Caco-2 (cell line): ENCODE measurements at regions not wholly inside any gene's neighbourhood (a gene's known extent, or its start where the extent isn't known, plus 50 kb on each side); places are given as distances from the start of the nearest gene placed in this dataset.

Source experiments
- BruUV-seq: library from RNA; stranded (reverse); fragments of 400-500 nt; replicated peaks from 2 replicates; lab custom pipeline; 2021; lab: Mats Ljungman, UMichigan
- CTCF ChIA-PET: fragments of 300-600 bp; sonication (Branson Sonifier 250); formaldehyde crosslinking; loops from one replicate; lab custom pipeline; 2022; ENCODE audit warnings: antibody characterized with exemption; lab: Charles Lee
- POLR2A ChIA-PET: fragments of 300-600 bp; sonication (Branson Sonifier 250); formaldehyde crosslinking; loops from one replicate; lab custom pipeline; 2022; ENCODE audit warnings: antibody characterized with exemption; lab: Charles Lee
- DNase-seq, 2 experiments: peaks; one replicate each; pipeline versions ENCODE4 v3.0.0 to v3.0.0-alpha.2; 2020 to 2022
- H3K27me3 ChIP-seq: replicated peaks from 2 replicates; pipeline ENCODE4 v1.6.0; 2011; ENCODE audit warnings: low read length; ENCODE audit not compliant: control insufficient read depth, insufficient read depth
- H3K36me3 ChIP-seq: 2 replicates; pipeline ENCODE4 v1.5.1; 2011; ENCODE audit warnings: low read length; ENCODE audit not compliant: control insufficient read depth, insufficient read depth
- H3K4me1 ChIP-seq: fragments of 250-450 bp; sonication (Bioruptor Pico); 2 replicates; pipeline ENCODE4 v1.5.1; 2020; ENCODE audit warnings: mild to moderate bottlenecking
- H3K4me3 ChIP-seq: 2 replicates; pipeline ENCODE4 v1.5.1; 2011; ENCODE audit warnings: low read depth, mild to moderate bottlenecking, control low read depth, low read length
- H3K9me3 ChIP-seq: fragments of 250-450 bp; sonication (Bioruptor Pico); 2 replicates; pipeline ENCODE4 v1.5.1; 2020; ENCODE audit warnings: mild to moderate bottlenecking, moderate library complexity
- H3K27ac Mint-ChIP-seq: one replicate; pipeline ENCODE4 v1.8.0; 2022; ENCODE audit warnings: mixed read lengths; ENCODE audit not compliant: unreplicated experiment
- H3K27me3 Mint-ChIP-seq: one replicate; pipeline ENCODE4 v1.8.0; 2022; ENCODE audit warnings: mixed read lengths; ENCODE audit not compliant: insufficient read depth, unreplicated experiment
- H3K36me3 Mint-ChIP-seq: one replicate; pipeline ENCODE4 v1.8.0; 2022; ENCODE audit warnings: mild to moderate bottlenecking, mixed read lengths; ENCODE audit not compliant: insufficient read depth, unreplicated experiment
- H3K4me1 Mint-ChIP-seq: one replicate; pipeline ENCODE4 v1.8.0; 2022; ENCODE audit warnings: low read depth, mixed read lengths; ENCODE audit not compliant: unreplicated experiment
- H3K4me3 Mint-ChIP-seq: one replicate; pipeline ENCODE4 v1.8.0; 2022; ENCODE audit warnings: mild to moderate bottlenecking, moderate library complexity, mixed read lengths; ENCODE audit not compliant: unreplicated experiment
- H3K9me3 Mint-ChIP-seq: one replicate; pipeline ENCODE4 v1.8.0; 2022; ENCODE audit warnings: mixed read lengths; ENCODE audit not compliant: unreplicated experiment
- intact Hi-C: fragments of 100-400 bp; cut with micrococcal nuclease; formaldehyde crosslinking; loops from one replicate; pipeline ENCODE4 v1.10.0; 2022; ENCODE audit not compliant: unreplicated experiment
- TF ChIP-seq, protein P1 (sequence below), 2 experiments: fragments of 200-600 bp in 1 of 2; IDR thresholded peaks; 1 replicate in 1 of 2; 2 replicates in 1 of 2; pipeline versions ENCODE4 v1.5.1 to v1.8.0; 2011 to 2022; ENCODE audit warnings: antibody characterized with exemption in 1 of 2, control low read depth in 1 of 2, inconsistent platforms in 1 of 2, low read depth in 1 of 2, low read length in 1 of 2, mild to moderate bottlenecking in 1 of 2, moderate library complexity in 1 of 2; ENCODE audit not compliant: insufficient read depth in 1 of 2, severe bottlenecking in 1 of 2, unreplicated experiment in 1 of 2

DNA sequence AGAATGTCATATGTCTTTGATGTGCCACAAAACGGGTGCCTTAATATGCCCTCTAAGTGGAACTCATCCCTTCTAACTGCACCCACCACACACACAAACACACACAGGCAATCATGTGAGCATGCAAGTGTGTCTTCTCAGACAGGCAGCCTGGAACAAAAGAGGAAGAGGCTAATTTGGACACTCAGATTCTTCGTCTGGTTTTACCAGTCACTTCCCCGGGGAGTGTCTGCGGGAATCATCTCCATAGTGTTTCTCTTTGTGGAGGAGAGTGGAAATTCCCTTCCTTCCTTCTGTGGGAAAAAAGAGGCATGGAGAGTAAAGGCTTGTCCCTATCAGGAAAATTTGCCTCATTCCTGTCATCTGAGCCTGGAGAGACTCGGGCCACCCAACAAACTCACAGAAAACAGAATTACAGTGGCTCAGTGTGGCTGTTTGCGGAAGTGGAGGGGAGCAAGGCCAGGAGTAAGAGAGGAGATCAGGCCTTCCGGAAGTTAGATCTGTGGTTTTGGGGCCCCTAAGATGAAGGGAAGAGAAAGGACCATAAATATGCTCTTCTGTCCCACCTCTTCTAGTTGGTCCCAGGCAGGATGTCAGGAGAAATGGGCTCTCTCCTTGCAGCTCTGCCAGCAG is 212.6 kb upstream of the SEMA6D start:
- Mint-ChIP-seq H3K4me1 (no peaks in the 10 kb centered on the region), H3K27me3 (peaks cover 3% of the 10 kb centered on the region), H3K36me3 (no peaks in the 10 kb centered on the region), H3K9me3 (no peaks in the 10 kb centered on the region), H3K27ac (no peak overlapping the region), H3K4me3 (no peak overlapping the region)
- Histone ChIP-seq H3K27me3 (no peaks in the 10 kb centered on the region), H3K4me1 (no peaks in the 10 kb centered on the region), H3K9me3 (no peaks in the 10 kb centered on the region), H3K36me3 (no peaks in the 10 kb centered on the region), H3K4me3 (no peak overlapping the region)
- intact Hi-C loops = no loop called here
- ChIA-PET POLR2A (no interaction called here), CTCF (no interaction called here)
- TF ChIP-seq, protein P1, sequence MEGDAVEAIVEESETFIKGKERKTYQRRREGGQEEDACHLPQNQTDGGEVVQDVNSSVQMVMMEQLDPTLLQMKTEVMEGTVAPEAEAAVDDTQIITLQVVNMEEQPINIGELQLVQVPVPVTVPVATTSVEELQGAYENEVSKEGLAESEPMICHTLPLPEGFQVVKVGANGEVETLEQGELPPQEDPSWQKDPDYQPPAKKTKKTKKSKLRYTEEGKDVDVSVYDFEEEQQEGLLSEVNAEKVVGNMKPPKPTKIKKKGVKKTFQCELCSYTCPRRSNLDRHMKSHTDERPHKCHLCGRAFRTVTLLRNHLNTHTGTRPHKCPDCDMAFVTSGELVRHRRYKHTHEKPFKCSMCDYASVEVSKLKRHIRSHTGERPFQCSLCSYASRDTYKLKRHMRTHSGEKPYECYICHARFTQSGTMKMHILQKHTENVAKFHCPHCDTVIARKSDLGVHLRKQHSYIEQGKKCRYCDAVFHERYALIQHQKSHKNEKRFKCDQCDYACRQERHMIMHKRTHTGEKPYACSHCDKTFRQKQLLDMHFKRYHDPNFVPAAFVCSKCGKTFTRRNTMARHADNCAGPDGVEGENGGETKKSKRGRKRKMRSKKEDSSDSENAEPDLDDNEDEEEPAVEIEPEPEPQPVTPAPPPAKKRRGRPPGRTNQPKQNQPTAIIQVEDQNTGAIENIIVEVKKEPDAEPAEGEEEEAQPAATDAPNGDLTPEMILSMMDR (IDR thresholded peaks at IDR 0.05; ENCODE audit: insufficient read depth in 1 of 2, low read depth in 1 of 2, low read length in 1 of 2, severe bottlenecking in 1 of 2, unreplicated experiment in 1 of 2) = no peak
- BruUV-seq = no TSS peak
- no peak for DNase-seq

DNA sequence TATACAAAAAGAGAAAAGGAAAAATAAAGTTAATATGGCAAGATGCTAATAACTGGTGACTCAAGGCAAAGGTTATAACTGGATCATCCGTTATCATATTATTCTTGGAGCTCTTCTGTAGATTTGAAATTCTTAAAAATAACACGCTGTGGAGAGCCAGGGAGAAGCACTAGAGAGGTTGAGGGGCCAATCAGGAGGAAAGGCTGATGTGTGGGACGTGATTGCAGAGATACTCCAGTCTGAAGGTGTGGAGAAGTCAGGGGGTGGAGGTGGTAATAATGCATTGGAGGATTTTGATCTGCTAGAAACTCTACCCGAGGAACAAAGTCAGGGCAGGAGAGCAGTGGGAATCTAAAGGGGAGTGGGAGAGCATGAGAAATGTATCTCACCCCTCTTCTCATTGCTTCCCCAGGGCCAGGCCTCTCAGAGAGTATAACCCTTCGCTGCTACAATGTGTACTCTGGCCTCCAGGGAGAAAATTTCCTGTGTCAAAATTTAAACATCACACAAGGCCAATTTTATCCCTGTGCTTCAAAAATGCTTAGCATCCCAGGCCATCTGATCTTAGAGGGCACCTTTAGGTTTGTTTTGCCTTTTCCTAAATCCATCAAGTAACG is 211.5 kb upstream of the SEMA6D start:
- BruUV-seq = no TSS peak
- H3K4me3 Mint-ChIP-seq = no peak overlapping the region

DNA sequence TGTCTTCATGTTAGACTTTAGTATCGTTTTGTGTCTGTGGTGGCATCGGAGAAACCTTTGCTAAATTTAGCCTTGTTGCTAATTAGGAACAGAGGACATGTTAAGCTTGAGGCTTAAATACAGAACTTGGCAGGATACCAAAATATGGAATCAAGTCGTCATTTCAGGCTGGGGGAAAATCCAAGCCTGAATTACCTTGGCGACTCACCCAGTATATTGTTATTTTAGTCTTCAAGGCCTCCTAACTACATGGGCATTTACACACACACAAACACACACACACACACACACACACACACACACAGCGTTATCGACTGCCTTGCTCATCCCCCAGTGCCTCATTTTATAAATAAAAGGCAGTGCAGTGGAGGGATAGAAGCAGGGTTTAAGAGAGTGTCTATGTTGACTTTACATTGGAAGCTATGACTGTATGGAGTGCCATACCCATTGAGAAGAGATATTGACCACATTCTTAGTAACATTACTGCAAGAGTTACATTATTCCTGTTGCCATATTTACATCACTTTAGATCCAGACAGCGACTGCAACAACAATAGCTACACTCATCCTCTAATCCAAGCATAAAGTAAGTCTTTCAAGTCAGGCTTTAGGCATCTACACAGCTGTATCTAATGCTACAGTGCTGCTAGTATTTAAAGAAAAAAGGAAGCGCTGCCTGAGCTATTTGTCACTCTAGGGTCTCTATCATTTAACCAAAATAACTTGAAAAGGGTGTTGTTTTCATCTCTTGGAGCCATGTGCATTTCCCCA is 210.8 kb upstream of the SEMA6D start:
- ChIA-PET CTCF (interaction anchor here (0.6 kb wide), 1 partner anchor 34 kb away, joined by 5 read pairs; no protein-coding TSS in a partner anchor), POLR2A (no interaction called here)
- H3K36me3 Mint-ChIP-seq = no peaks in the 10 kb centered on the region
- Histone ChIP-seq H3K27me3 (no peaks in the 10 kb centered on the region), H3K4me3 (no peak overlapping the region), H3K36me3 (no peaks in the 10 kb centered on the region), H3K4me1 (no peaks in the 10 kb centered on the region), H3K9me3 (no peaks in the 10 kb centered on the region)
- no TSS peak for BruUV-seq
- intact Hi-C loops = no loop called here
- peaks cover 6% of the 10 kb centered on the region for H3K9me3 Mint-ChIP-seq
- no peak overlapping the region for H3K4me3 Mint-ChIP-seq
- no peaks in the 10 kb centered on the region for H3K4me1 Mint-ChIP-seq
- peaks cover 6% of the 10 kb centered on the region for H3K27me3 Mint-ChIP-seq
- DNase-seq = no peak
- no peak overlapping the region for H3K27ac Mint-ChIP-seq
- TF ChIP-seq, protein P1 (IDR thresholded peaks at IDR 0.05; ENCODE audit: insufficient read depth in 1 of 2, low read depth in 1 of 2, low read length in 1 of 2, severe bottlenecking in 1 of 2, unreplicated experiment in 1 of 2) = no peak

More for the DNA sequence above, 211.5 kb upstream of the SEMA6D start:
- Mint-ChIP-seq H3K27me3 (peaks cover 6% of the 10 kb centered on the region), H3K27ac (no peak overlapping the region), H3K4me1 (no peaks in the 10 kb centered on the region), H3K9me3 (peaks cover 6% of the 10 kb centered on the region), H3K36me3 (no peaks in the 10 kb centered on the region)
- TF ChIP-seq, protein P1 (IDR thresholded peaks at IDR 0.05; ENCODE audit: insufficient read depth in 1 of 2, low read depth in 1 of 2, low read length in 1 of 2, severe bottlenecking in 1 of 2, unreplicated experiment in 1 of 2) = no peak
- Histone ChIP-seq H3K9me3 (no peaks in the 10 kb centered on the region), H3K4me1 (no peaks in the 10 kb centered on the region), H3K36me3 (no peaks in the 10 kb centered on the region), H3K27me3 (no peaks in the 10 kb centered on the region), H3K4me3 (no peak overlapping the region)
- DNase-seq = no peak
- ChIA-PET POLR2A (no interaction called here), CTCF (no interaction called here)
- intact Hi-C loops = no loop called here
